ENCODE measurements at regions not wholly inside any gene's neighbourhood (a gene's known extent, or its start where the extent isn't known, plus 50 kb on each side); places are given as distances from the start of the nearest gene placed in this dataset.

- TF ChIP-seq CTCF (IDR thresholded peaks at IDR 0.05), result no peak
These were observed 70.7 kb upstream of the MLIP start for GRCh38 chr6:54040545-54040944.

DNA sequence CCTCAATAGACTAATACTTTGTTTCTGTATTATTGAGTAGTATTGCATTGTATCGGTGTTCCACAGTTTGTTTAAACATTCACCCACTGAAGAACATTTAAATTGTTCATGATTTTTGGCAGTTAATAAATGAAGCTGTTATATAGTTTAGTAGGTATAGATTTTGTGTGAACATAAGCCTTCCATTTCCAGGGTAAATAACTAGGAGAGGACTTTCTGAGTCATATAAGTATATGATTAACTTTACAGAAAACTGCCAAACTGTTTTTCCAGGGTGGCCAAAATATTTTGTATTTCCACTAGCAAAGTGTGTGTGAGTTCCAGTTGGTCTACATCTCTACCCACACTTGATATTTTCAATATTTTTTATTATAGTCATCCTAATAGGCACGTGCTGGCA, 70.0 kb upstream of the MLIP start:
- TF ChIP-seq CTCF (IDR thresholded peaks at IDR 0.05), result no peak

GRCh38 chr6:54043360-54043759, 67.9 kb upstream of the MLIP start:
- no peak for TF ChIP-seq CTCF (IDR thresholded peaks at IDR 0.05)

GRCh38 chr6:54044059-54044458, 67.2 kb upstream of the MLIP start:
- no peak for TF ChIP-seq CTCF (IDR thresholded peaks at IDR 0.05)

- TF ChIP-seq CTCF (IDR thresholded peaks at IDR 0.05), result no peak
These were observed 62.5 kb upstream of the MLIP start for GRCh38 chr6:54048782-54049181.

DNA sequence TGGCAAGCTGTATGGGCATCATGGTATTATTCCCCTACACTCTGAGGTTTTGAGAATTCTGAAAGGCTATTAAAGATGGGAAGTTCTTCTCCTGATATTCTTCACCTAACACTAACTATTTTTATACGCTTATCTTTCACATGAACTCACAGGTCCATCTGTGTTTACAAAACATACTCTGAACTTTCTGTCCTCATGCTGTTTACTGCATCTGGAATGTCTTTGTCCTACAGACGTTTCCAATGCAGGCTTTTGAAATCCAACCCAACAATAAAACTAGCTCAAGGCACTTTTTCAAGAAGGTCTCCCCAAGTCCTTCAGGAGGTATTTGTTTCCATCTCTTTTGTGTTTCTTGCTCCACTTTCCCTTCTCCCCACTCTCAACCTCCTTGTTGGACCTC, 60.5 kb upstream of the MLIP start:
- no peak for TF ChIP-seq CTCF (IDR thresholded peaks at IDR 0.05)

GRCh38 chr6:54053881-54054391, 57.3 kb upstream of the MLIP start:
- no peak for TF ChIP-seq CTCF (IDR thresholded peaks at IDR 0.05)

- no peak for TF ChIP-seq CTCF (IDR thresholded peaks at IDR 0.05)
These were observed 55.1 kb upstream of the MLIP start for GRCh38 chr6:54056105-54056504.
